Tibial nerve (tissue), 3 donors: ENCODE measurements at regions not wholly inside any gene's neighbourhood (a gene's known extent, or its start where the extent isn't known, plus 50 kb on each side); places are given as distances from the start of the nearest gene placed in this dataset.

Experiments used
- POLR2A ChIP-seq, 2 donors: fragments of 450-650 bp; IDR thresholded peaks; one replicate each; pipeline ENCODE4 v1.6.1; 2017; ENCODE audit warnings: antibody characterized with exemption in 2 of 2, mild to moderate bottlenecking in 2 of 2, moderate library complexity in 2 of 2
- TF ChIP-seq, protein P1 (sequence below), 5 experiments: fragments of 200-600 bp in 3 of 5; fragments of 450-650 bp in 2 of 5; sonication (generic) in 3 of 5; IDR thresholded peaks; one replicate each; pipeline ENCODE4 v1.5.1; 2016 to 2019; ENCODE audit warnings: antibody characterized with exemption in 5 of 5, mild to moderate bottlenecking in 3 of 5, moderate library complexity in 2 of 5

DNA sequence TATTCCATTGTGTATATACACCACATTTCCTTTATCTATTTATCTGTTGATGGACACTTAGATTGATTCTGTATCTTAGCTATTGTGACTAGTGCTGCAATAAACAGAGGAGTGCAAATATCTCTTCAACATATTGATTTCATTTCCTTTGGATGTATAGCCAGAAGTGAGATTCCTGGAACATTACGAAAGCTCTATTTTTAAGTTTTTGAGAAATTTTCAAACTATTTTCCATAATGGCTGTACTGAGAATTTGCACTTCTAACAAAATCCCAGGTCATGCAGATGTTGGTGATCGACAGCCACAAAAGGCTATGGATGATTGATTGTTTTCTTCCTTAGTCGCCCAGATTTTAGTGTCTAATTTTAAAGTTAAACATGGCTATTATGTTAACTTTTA is 132.7 kb upstream of the MTAP start:
- TF ChIP-seq, protein P1, sequence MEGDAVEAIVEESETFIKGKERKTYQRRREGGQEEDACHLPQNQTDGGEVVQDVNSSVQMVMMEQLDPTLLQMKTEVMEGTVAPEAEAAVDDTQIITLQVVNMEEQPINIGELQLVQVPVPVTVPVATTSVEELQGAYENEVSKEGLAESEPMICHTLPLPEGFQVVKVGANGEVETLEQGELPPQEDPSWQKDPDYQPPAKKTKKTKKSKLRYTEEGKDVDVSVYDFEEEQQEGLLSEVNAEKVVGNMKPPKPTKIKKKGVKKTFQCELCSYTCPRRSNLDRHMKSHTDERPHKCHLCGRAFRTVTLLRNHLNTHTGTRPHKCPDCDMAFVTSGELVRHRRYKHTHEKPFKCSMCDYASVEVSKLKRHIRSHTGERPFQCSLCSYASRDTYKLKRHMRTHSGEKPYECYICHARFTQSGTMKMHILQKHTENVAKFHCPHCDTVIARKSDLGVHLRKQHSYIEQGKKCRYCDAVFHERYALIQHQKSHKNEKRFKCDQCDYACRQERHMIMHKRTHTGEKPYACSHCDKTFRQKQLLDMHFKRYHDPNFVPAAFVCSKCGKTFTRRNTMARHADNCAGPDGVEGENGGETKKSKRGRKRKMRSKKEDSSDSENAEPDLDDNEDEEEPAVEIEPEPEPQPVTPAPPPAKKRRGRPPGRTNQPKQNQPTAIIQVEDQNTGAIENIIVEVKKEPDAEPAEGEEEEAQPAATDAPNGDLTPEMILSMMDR (IDR thresholded peaks at IDR 0.05), result no peak
- TF ChIP-seq POLR2A (IDR thresholded peaks at IDR 0.05), result no peak
